Neural progenitor cell (in vitro differentiated cells): ENCODE measurements at regions not wholly inside any gene's neighbourhood (a gene's known extent, or its start where the extent isn't known, plus 50 kb on each side); places are given as distances from the start of the nearest gene placed in this dataset.
"Not testable (repeated sequence)": the region's sequence is repeated elsewhere in the genome, so short reads cannot be mapped to it uniquely, and the experiment has no call there.

Source experiments
- DNase-seq: peaks from one replicate; pipeline ENCODE4 v3.0.0-alpha.2; 2016; ENCODE audit warnings: low spot score
- H2AFZ ChIP-seq: fragments of 200-600 bp; sonication (generic); replicated peaks from 2 replicates; pipeline ENCODE4 v1.6.1; 2016; ENCODE audit warnings: antibody characterized with exemption
- H3F3A ChIP-seq: fragments of 200-600 bp; sonication (generic); 2 replicates; pipeline ENCODE4 v1.6.1; 2016; ENCODE audit warnings: antibody characterized with exemption, low read depth
- H3K27ac ChIP-seq: fragments of 200-600 bp; sonication (generic); 2 replicates; pipeline ENCODE4 v1.5.1; 2016; ENCODE audit warnings: mild to moderate bottlenecking
- H3K27me3 ChIP-seq: fragments of 200-600 bp; sonication (generic); 2 replicates; pipeline ENCODE4 v1.6.1; 2016; ENCODE audit warnings: mild to moderate bottlenecking, moderate library complexity
- H3K36me3 ChIP-seq: fragments of 200-600 bp; sonication (generic); 2 replicates; pipeline ENCODE4 v1.5.1; 2016
- H3K4me1 ChIP-seq: fragments of 200-600 bp; sonication (generic); 2 replicates; pipeline ENCODE4 v1.6.1; 2016; ENCODE audit warnings: mixed run types
- H3K4me2 ChIP-seq: fragments of 200-600 bp; sonication (generic); 2 replicates; pipeline ENCODE4 v1.6.1; 2016
- H3K4me3 ChIP-seq: fragments of 200-600 bp; sonication (generic); 2 replicates; pipeline ENCODE4 v1.5.1; 2016
- H3K79me2 ChIP-seq: fragments of 200-600 bp; sonication (generic); 2 replicates; pipeline ENCODE4 v1.6.1; 2016; ENCODE audit warnings: low read depth
- H3K9ac ChIP-seq: fragments of 200-600 bp; sonication (generic); 2 replicates; pipeline ENCODE4 v1.6.1; 2016
- H3K9me3 ChIP-seq: fragments of 200-600 bp; sonication (generic); 2 replicates; pipeline ENCODE4 v1.5.1; 2016; ENCODE audit warnings: low read depth
- H4K20me1 ChIP-seq: fragments of 200-600 bp; sonication (generic); 2 replicates; pipeline ENCODE4 v1.6.1; 2016; ENCODE audit warnings: low read depth
- H3K27ac Mint-ChIP-seq: 3 replicates; pipeline ENCODE4 v1.8.0; 2021; ENCODE audit warnings: mixed read lengths
- H3K27me3 Mint-ChIP-seq: 2 replicates; pipeline ENCODE4 v1.8.0; 2022; ENCODE audit warnings: low read depth, mild to moderate bottlenecking, inconsistent platforms, moderate library complexity, mixed read lengths; ENCODE audit not compliant: insufficient read depth
- H3K36me3 Mint-ChIP-seq: 3 replicates; pipeline ENCODE4 v1.8.0; 2021; ENCODE audit warnings: mixed read lengths
- H3K4me1 Mint-ChIP-seq: 3 replicates; pipeline ENCODE4 v1.8.0; 2021; ENCODE audit warnings: mixed read lengths
- H3K4me3 Mint-ChIP-seq: 3 replicates; pipeline ENCODE4 v1.8.0; 2021; ENCODE audit warnings: mild to moderate bottlenecking, moderate library complexity, mixed read lengths
- H3K9me3 Mint-ChIP-seq: 3 replicates; pipeline ENCODE4 v1.8.0; 2020; ENCODE audit warnings: mixed read lengths
- CTCF ChIP-seq: fragments of 200-600 bp; sonication (generic); IDR thresholded peaks from 2 replicates; pipeline ENCODE4 v1.5.1; 2017; ENCODE audit warnings: antibody characterized with exemption, mild to moderate bottlenecking
- EZH2 ChIP-seq: fragments of 200-600 bp; sonication (generic); IDR thresholded peaks from 2 replicates; pipeline ENCODE4 v1.6.1; 2017; ENCODE audit warnings: antibody characterized with exemption, mild to moderate bottlenecking, moderate library complexity
- EZH2phosphoT487 ChIP-seq: fragments of 200-600 bp; sonication (generic); IDR thresholded peaks from 2 replicates; pipeline ENCODE4 v1.6.1; 2017; ENCODE audit warnings: antibody characterized with exemption

- H2AFZ ChIP-seq, result no peak overlapping the region
- no peaks in the 10 kb centered on the region for H3K9me3 Mint-ChIP-seq
- no peak overlapping the region for H3K9ac ChIP-seq
- H3F3A ChIP-seq, result no peaks in the 10 kb centered on the region
- H3K4me1 Mint-ChIP-seq, result no peaks in the 10 kb centered on the region
- no peaks in the 10 kb centered on the region for H3K36me3 Mint-ChIP-seq
- H3K36me3 ChIP-seq, result no peaks in the 10 kb centered on the region
- DNase-seq, result no peak
- TF ChIP-seq EZH2phosphoT487, result no peak
- TF ChIP-seq CTCF, result no peak
- no peak for TF ChIP-seq EZH2
- H4K20me1 ChIP-seq, result no peaks in the 10 kb centered on the region
- no peaks in the 10 kb centered on the region for H3K27me3 ChIP-seq
- H3K4me3 Mint-ChIP-seq, result no peak overlapping the region
- no peak overlapping the region for H3K4me2 ChIP-seq
- no peaks in the 10 kb centered on the region for H3K9me3 ChIP-seq
- H3K4me3 ChIP-seq, result no peak overlapping the region
- no peak overlapping the region for H3K27ac Mint-ChIP-seq
- no peaks in the 10 kb centered on the region for H3K27me3 Mint-ChIP-seq
- H3K27ac ChIP-seq, result no peak overlapping the region
- no peaks in the 10 kb centered on the region for H3K79me2 ChIP-seq
- no peaks in the 10 kb centered on the region for H3K4me1 ChIP-seq
Measured at GRCh38 chr1:102798718-102799117, 309.6 kb downstream of the COL11A1 start.

GRCh38 chr1:102796429-102796828 lies 311.9 kb downstream of the COL11A1 start:
- H3F3A ChIP-seq, result no peaks in the 10 kb centered on the region
- H3K36me3 ChIP-seq, result no peaks in the 10 kb centered on the region
- H3K9me3 ChIP-seq, result no peaks in the 10 kb centered on the region
- no peaks in the 10 kb centered on the region for H3K9me3 Mint-ChIP-seq
- no peak overlapping the region for H2AFZ ChIP-seq
- no peaks in the 10 kb centered on the region for H3K27me3 Mint-ChIP-seq
- H3K4me3 ChIP-seq, result no peak overlapping the region
- no peaks in the 10 kb centered on the region for H3K4me1 Mint-ChIP-seq
- no peak for DNase-seq
- no peak for TF ChIP-seq EZH2
- TF ChIP-seq CTCF, result no peak
- no peak for TF ChIP-seq EZH2phosphoT487
- no peaks in the 10 kb centered on the region for H3K27me3 ChIP-seq
- no peaks in the 10 kb centered on the region for H3K36me3 Mint-ChIP-seq
- H3K4me3 Mint-ChIP-seq, result no peak overlapping the region
- no peak overlapping the region for H3K27ac Mint-ChIP-seq
- no peaks in the 10 kb centered on the region for H4K20me1 ChIP-seq
- no peaks in the 10 kb centered on the region for H3K79me2 ChIP-seq
- H3K27ac ChIP-seq, result no peak overlapping the region
- H3K4me1 ChIP-seq, result no peaks in the 10 kb centered on the region
- H3K4me2 ChIP-seq, result no peak overlapping the region
- H3K9ac ChIP-seq, result no peak overlapping the region

- Histone ChIP-seq H3K9me3 (no peaks in the 10 kb centered on the region), H3K9ac (no peak overlapping the region), H3K27ac (no peak overlapping the region), H4K20me1 (no peaks in the 10 kb centered on the region), H2AFZ (no peak overlapping the region), H3K4me1 (peaks cover 3% of the 10 kb centered on the region), H3F3A (no peaks in the 10 kb centered on the region), H3K4me2 (no peak overlapping the region), H3K79me2 (no peaks in the 10 kb centered on the region), H3K36me3 (no peaks in the 10 kb centered on the region), H3K27me3 (no peaks in the 10 kb centered on the region), H3K4me3 (no peak overlapping the region)
- TF ChIP-seq CTCF (peak; percentile 40), EZH2 (no peak), EZH2phosphoT487 (no peak)
- H3K36me3 Mint-ChIP-seq, result no peaks in the 10 kb centered on the region
- peaks cover 2% of the 10 kb centered on the region for H3K4me1 Mint-ChIP-seq
- peaks cover 2% of the 10 kb centered on the region for H3K27me3 Mint-ChIP-seq
- no peak overlapping the region for H3K27ac Mint-ChIP-seq
- H3K9me3 Mint-ChIP-seq, result no peaks in the 10 kb centered on the region
- H3K4me3 Mint-ChIP-seq, result no peak overlapping the region
- DNase-seq, result no peak
Measured at GRCh38 chr1:102790997-102791396, 317.3 kb downstream of the COL11A1 start.

- not testable (repeated sequence) for H2AFZ ChIP-seq, DNase-seq, H3K36me3 ChIP-seq, H3K4me2 ChIP-seq, H4K20me1 ChIP-seq, H3K27me3 ChIP-seq, H3K9me3 Mint-ChIP-seq, H3K27ac Mint-ChIP-seq, H3K4me3 Mint-ChIP-seq, H3K9ac ChIP-seq, H3K9me3 ChIP-seq, H3K4me3 ChIP-seq, H3K27ac ChIP-seq, H3K4me1 ChIP-seq, H3K36me3 Mint-ChIP-seq, H3K79me2 ChIP-seq, H3K4me1 Mint-ChIP-seq, H3K27me3 Mint-ChIP-seq, H3F3A ChIP-seq
Measured at GRCh38 chr1:102789951-102790350, 318.4 kb downstream of the COL11A1 start.
